COLO668 (cell line): ENCODE measurements at regions not wholly inside any gene's neighbourhood (a gene's known extent, or its start where the extent isn't known, plus 50 kb on each side); places are given as distances from the start of the nearest gene placed in this dataset.
"Not testable (repeated sequence)": the region's sequence is repeated elsewhere in the genome, so short reads cannot be mapped to it uniquely, and the experiment has no call there.

Source experiments
- DNase-seq: peaks from one replicate; lab custom pipeline; 2025; ENCODE audit not compliant: unreplicated experiment; lab: John Stamatoyannopoulos, UW

- DNase-seq = no peak
Measured at GRCh38 chr11:70585236-70585545, 186.9 kb downstream of the CTTN start.

- no peak for DNase-seq
Measured at GRCh38 chr11:70586261-70587074, 188.1 kb downstream of the CTTN start.

- no peak for DNase-seq
Measured at GRCh38 chr11:70587075-70587389, 188.7 kb downstream of the CTTN start.

- no peak for DNase-seq
Measured at GRCh38 chr11:70590356-70590991, 192.1 kb downstream of the CTTN start.

GRCh38 chr11:70592641-70593165 is 194.4 kb downstream of the CTTN start:
- no peak for DNase-seq

GRCh38 chr11:70593446-70593983 is 195.2 kb downstream of the CTTN start:
- no peak for DNase-seq

- no peak for DNase-seq
Measured at GRCh38 chr11:70594031-70594430, 195.7 kb downstream of the CTTN start.

GRCh38 chr11:70594606-70595005 is 196.3 kb downstream of the CTTN start:
- no peak for DNase-seq

GRCh38 chr11:70595016-70595415 is 196.7 kb downstream of the CTTN start:
- no peak for DNase-seq

GRCh38 chr11:70595452-70595851 is 197.1 kb downstream of the CTTN start:
- no peak for DNase-seq

- no peak for DNase-seq
Measured at GRCh38 chr11:70596091-70596490, 197.8 kb downstream of the CTTN start.

GRCh38 chr11:70597006-70597555 is 198.8 kb downstream of the CTTN start:
- DNase-seq = no peak

- no peak for DNase-seq
Measured at GRCh38 chr11:70597751-70598625, 199.7 kb downstream of the CTTN start.

GRCh38 chr11:70600911-70601415 is 202.6 kb downstream of the CTTN start:
- not testable (repeated sequence) for DNase-seq

GRCh38 chr11:70601861-70602538 is 203.7 kb downstream of the CTTN start:
- no peak for DNase-seq

GRCh38 chr11:70603114-70603755 is 204.9 kb downstream of the CTTN start:
- no peak for DNase-seq

- DNase-seq = no peak
Measured at GRCh38 chr11:70603756-70604211, 205.5 kb downstream of the CTTN start.

- DNase-seq = no peak
Measured at GRCh38 chr11:70604221-70604620, 205.9 kb downstream of the CTTN start.

GRCh38 chr11:70604630-70605467 is 206.5 kb downstream of the CTTN start:
- no peak for DNase-seq
